HG03196 (cell line): ENCODE measurements at regions not wholly inside any gene's neighbourhood (a gene's known extent, or its start where the extent isn't known, plus 50 kb on each side); places are given as distances from the start of the nearest gene placed in this dataset.

ENCODE experiments used
- ATAC-seq: cut with Tn5 transposase; IDR thresholded peaks from one replicate; pipeline ENCODE4 v1.9.1; 2021; ENCODE audit not compliant: unreplicated experiment

GRCh38 chr6:148225871-148226270, 116.8 kb upstream of the SASH1 start:
- no peak for ATAC-seq

DNA sequence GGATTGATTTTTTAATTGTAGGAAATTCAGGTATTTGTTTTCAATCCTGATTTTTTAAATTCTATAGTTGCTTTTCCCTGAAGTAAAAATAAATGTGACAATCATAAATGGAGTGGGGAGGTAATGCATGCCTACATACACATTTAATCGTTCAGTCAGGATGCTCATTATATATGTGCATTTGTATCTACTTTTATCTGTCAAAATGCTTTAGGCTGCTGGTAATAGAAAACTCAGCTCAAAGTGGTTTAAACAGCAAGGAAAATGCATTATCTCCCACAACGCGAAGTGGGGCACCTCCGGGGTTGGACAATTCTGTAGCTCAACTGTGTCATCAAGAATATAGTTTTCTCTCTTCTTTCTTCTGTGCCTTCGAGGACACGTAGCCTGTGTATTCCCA, 116.4 kb upstream of the SASH1 start:
- ATAC-seq, result no peak

DNA sequence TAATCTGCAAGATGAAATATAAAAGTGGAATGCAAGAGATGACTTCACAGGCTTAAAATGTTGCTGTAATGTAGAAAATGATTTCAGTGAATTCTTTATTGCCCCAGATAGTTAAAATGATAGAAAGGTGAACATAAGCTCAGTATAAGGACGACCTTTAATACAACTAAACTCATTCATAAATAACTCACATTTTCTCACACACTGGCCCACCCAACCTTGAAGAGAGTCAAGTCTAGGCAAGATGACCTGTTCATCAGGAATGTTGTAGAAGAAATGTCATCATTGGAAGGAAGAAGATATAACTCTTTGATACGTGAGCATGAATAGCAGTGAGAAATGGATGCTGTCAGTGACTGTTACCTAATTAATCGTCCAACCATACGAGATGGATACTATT, 111.1 kb upstream of the SASH1 start:
- ATAC-seq, result no peak

DNA sequence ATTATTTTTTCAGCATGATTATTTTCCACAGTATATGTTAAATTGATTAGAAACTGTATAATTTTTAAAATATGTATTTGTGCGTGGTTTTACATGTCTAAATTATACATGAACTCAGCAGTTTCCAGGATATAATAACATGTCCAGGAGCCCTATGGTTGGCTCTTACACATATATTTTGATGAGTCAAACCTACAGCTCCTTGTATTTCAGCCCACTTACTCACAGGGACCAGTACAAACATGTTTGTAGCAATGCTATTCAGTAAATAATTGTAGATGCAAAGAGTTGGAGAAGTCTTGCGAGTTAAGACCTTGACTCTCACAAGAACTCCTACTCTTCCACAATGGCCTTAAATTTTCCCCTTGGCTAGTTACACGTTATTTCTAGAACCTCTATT, 107.2 kb upstream of the SASH1 start:
- ATAC-seq, result no peak

DNA sequence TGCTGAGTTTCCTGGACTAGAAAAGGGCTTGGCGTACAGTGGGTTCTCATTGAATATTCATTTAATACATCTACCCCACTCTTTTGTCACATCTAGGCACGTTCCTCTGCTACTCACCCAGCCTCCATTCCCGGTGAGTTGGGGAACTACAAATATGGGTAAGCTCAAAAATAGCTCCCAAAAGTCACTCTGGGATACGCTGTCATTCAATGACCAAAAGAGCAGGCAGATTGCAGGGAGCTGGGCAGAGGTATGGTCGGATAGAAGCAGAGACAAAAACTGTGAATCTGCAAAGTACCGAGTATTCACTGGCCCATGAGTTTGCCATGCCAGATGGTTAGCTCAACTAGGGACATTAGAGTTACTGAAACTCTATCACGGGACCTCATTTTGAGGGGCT, 103.9 kb upstream of the SASH1 start:
- no peak for ATAC-seq

DNA sequence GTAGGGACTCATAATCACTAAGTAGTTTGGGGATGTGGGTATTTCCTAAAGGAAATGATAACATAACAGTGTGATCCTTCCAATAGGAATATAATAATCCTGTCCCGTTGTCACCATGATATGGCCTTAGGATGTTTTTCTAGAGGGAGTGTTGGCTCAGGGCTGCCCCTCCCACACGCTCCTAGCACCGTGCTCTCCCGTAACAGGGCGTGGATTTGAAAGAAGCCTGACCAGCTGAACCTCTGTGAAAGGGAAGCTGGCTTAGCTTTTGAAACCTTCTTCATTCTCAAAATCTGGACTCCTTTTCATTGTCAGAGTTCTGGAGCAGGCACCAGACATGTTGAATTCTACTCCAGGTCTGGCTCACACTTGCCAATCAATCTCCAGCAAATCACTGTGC, 103.4 kb upstream of the SASH1 start:
- ATAC-seq, result no peak

- no peak for ATAC-seq
Observed at GRCh38 chr6:148239801-148240460, 102.7 kb upstream of the SASH1 start.

DNA sequence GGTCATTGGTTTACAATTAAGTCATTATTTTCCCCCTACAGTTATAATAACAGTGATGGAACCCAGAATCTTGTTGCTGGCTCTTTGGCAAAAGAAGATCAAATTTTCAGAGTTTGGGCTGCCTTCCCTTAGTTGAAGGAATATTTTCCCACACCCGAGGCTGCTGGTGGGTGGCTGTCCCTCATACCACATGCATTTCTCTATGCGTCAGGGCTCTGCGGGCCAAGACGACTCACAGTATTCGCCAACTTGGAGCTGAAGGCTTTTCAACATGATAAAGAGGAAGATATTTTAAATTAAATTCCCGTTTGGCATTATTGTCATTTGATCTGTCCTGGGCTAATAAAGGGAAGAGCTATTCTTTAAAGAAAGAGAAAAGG, 102.2 kb upstream of the SASH1 start:
- ATAC-seq, result no peak

DNA sequence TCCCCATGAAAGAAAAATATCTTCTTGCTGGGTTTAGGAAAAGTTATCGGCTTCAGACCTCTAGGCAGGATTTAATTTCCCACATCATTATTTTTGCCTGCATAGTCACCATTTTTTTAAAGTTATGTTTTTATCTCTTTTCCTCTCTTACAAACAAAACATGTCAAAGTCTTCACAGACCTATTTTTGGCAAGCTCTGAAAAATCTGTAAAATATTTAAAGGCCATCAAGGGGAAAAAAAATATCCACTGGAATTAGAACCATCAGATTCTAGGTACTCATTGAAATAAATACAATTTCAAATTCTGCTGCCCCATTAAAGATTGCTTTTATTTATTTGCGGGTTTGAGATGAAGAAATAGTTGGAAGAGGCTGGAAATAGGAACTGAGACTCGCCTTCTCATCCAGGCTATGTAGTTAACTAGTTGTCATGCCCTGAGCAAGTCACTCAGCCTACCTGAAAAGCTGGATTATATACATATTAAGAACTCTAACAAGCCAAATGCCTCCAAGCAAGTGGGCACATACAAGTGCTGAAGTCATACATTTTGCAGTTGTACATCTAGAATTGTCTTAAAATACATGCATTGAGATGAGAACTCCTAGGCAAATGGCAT, 101.7 kb upstream of the SASH1 start:
- no peak for ATAC-seq

DNA sequence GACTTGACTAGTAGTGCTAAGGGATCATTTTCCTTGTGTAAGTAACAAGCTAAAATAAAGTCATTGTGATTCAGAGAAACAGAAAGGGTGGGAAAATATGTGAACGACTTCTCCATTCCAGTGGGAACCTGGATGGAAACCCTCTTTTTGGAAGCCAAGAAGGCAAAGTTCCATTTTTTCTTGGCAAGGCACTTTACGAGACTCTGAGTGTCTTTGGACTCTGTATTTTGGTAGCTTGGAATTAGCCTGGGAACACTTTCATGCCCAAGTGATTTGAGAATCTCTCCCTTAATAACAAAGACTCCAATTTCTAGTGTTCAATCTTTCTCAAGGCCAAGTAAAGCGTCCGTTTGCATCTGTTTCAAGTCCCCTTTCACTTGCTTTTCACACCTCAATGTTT, 100.5 kb upstream of the SASH1 start:
- no peak for ATAC-seq

DNA sequence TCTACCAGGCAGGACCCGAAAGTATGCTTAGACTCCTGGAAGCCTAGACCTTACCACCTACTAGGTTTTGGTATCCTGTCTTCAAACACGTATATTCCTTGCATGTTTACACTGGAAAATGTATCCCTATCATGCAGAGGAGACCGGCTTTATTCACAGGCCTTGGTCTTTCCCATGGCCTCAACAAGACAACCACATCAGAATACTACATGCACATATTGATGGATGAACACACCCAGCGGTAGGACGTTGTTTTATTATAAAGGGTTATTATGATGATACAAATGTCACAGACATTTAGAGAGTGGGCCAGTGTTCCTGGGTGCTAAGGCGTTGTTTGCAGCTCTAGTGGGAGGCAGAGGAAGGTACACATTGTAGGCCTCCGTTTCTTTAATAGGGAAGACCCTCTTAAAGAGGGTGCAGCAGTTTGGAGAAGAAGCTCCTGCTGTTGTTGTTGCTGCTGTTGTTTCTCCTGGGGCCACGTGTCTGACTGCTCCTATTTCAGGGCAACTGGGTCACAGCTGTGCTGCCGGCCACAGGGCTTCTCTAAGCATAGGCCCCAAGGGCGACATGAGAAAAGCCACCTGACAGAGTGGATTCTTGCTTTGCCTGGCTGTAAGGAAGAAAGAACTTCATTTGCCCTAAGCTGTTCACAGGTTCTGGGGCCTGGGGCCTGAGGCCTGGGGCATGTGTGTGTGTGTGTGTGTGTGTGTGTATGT, 98.3 kb upstream of the SASH1 start:
- ATAC-seq, result no peak

GRCh38 chr6:148247386-148248063, 95.1 kb upstream of the SASH1 start:
- no peak for ATAC-seq

- ATAC-seq, result no peak
Observed at GRCh38 chr6:148249160-148249559, 93.5 kb upstream of the SASH1 start.

- no peak for ATAC-seq
Observed at GRCh38 chr6:148249679-148250375, 92.8 kb upstream of the SASH1 start.

- ATAC-seq, result no peak
Observed at GRCh38 chr6:148250975-148251685, 91.5 kb upstream of the SASH1 start.

DNA sequence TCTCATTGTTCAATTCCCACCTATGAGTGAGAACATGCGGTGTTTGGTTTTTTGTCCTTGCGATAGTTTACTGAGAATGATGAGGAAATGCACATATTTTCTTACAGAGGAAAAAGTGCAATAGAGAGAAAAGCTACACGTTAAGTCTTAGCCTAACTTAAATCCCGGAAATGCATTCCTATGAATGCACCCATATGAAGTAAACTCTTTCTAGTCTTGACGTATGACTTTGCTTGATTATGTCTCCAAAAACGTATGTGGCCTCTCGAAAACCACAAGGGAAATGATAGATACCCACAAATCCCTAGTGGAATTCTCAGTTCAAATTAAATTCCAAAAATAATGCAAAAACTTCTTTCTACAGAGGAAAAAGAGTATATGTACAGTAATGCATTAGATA, 90.7 kb upstream of the SASH1 start:
- no peak for ATAC-seq

DNA sequence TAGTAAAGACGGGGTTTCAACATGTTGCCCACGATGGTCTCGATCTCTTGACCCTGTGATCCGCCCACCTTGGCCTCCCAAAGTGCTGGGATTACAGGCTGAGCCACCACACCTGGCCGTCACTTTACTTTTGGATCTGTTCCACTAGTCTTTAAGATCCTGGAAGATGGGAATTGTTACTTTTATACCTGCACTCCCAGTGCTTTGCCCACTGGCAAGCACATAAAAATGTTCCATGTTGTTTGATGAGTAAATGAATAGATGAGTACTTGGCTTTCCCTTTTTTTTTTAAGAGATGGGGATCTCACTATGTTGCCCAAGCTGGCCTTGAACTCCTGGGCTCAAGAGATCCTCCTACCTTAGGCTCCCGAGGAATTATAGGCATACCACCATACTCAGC, 84.8 kb upstream of the SASH1 start:
- ATAC-seq, result no peak

DNA sequence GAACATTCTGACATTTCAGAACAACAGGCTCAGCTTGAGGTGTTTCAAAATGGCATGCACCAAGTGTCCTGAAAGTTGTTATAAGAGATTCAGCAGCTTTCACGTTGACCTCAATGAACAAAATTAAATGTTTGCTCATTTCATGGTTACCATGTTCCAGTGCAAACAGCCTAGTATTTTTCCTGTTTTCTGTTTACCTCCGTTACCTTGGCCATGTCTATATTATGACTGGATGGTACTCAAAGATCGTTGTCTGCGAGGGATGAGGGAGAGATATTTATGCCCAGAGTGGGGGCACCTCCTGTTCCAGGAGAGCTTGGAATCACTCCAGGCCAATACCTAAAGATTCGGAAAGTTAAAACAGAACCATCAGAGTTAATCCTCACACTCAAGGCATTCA, 83.8 kb upstream of the SASH1 start:
- no peak for ATAC-seq

DNA sequence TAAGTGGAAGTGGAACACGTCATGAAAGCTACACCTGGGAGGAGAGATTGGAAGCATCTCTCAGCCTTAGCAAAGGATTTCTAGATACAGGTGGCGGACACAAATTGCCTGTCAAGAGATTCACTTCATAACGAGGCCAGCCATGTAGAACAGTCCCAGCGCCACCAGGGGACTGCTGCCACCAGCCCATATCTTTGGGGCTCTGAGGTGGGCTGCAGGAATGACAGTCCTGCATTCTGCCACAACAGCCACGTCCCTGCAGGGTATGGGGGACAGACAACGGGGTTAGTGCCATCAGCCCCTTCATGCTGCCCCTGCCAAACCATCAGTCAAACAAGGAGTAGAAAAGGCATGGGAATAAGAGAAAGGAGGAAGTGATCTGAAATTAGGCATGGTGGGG, 81.2 kb upstream of the SASH1 start:
- no peak for ATAC-seq

DNA sequence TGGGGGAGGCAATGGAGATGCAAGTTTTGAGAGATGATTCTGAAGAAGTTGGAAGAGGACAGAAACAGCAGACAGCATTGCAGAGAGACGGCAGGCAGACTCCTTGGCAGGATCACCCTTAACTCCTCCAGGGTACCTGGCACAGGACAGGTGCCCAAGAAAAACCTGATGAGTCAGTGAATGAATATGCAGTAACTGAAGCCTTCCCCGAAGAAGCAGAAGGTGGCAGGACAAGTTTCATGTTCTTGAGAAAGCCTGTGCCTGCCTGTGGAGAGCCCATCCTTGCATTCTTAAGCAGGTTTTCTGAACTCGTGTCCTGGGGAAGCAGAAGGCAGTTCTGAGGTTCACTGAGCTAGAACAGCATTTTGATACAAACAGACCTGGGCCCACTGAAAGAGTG, 79.6 kb upstream of the SASH1 start:
- ATAC-seq, result no peak

- ATAC-seq, result no peak
Observed at GRCh38 chr6:148263961-148264360, 78.7 kb upstream of the SASH1 start.
